ENCODE measurements at regions not wholly inside any gene's neighbourhood (a gene's known extent, or its start where the extent isn't known, plus 50 kb on each side); places are given as distances from the start of the nearest gene placed in this dataset.

DNA sequence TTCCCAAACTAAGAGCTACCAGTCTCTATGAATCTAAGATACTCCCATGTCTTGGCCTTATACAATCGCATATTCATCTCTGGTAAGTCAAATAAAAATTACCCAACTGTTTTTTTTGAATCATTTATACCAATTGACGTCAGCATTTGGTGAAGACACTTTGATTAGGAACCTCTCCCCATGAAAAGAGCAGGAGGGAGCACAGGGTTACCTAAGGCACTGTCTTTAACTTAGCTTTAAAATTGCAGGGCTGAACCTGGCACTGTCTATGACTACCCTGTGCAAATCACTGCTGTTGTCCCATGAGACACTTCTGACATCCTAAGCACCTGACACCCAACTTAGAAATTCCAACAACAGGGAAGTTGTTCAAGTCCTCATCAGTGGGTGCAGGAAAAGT is 586.4 kb downstream of the MAT2B start:
- DNase-seq: no peak
- intact Hi-C loops (cut with DNase I; ENCODE audit: low total_unique reads): no loop called here
- Histone ChIP-seq H3K27me3 (no peaks in the 10 kb centered on the region), H3K27ac (no peak overlapping the region), H3K9me3 (no peaks in the 10 kb centered on the region), H3K4me3 (no peak overlapping the region), H3K36me3 (no peaks in the 10 kb centered on the region), H3K4me1 (no peaks in the 10 kb centered on the region)
- TF ChIP-seq, protein P1, sequence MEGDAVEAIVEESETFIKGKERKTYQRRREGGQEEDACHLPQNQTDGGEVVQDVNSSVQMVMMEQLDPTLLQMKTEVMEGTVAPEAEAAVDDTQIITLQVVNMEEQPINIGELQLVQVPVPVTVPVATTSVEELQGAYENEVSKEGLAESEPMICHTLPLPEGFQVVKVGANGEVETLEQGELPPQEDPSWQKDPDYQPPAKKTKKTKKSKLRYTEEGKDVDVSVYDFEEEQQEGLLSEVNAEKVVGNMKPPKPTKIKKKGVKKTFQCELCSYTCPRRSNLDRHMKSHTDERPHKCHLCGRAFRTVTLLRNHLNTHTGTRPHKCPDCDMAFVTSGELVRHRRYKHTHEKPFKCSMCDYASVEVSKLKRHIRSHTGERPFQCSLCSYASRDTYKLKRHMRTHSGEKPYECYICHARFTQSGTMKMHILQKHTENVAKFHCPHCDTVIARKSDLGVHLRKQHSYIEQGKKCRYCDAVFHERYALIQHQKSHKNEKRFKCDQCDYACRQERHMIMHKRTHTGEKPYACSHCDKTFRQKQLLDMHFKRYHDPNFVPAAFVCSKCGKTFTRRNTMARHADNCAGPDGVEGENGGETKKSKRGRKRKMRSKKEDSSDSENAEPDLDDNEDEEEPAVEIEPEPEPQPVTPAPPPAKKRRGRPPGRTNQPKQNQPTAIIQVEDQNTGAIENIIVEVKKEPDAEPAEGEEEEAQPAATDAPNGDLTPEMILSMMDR (IDR thresholded peaks at IDR 0.05): no peak

DNA sequence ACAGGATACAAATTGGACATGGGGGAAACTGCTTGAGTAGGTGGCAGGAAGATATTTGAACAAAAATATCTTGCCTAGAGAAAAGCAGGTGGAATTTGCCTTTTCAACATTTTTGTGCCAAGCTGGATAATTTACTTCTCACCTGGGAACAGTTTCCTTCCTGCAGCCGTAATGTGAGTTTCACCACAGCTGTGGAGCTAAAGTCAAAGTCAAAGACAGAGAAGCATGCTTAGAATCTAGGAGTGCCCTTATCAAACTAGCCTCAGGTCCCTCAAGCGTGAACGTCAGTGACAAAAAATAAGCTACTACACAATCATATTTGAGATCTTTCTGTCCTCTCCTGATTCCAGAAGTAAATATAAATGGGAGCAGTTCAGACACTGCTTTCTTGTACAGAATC is 588.9 kb downstream of the MAT2B start:
- no peaks in the 10 kb centered on the region for H3K27me3 ChIP-seq
- no peaks in the 10 kb centered on the region for H3K9me3 ChIP-seq
- H3K36me3 ChIP-seq: no peaks in the 10 kb centered on the region
- no peak overlapping the region for H3K4me3 ChIP-seq
- H3K27ac ChIP-seq: no peak overlapping the region
- no peaks in the 10 kb centered on the region for H3K4me1 ChIP-seq
- DNase-seq: no peak
- TF ChIP-seq, protein P1 (IDR thresholded peaks at IDR 0.05): no peak
- intact Hi-C loops (cut with DNase I; ENCODE audit: low total_unique reads): no loop called here

DNA sequence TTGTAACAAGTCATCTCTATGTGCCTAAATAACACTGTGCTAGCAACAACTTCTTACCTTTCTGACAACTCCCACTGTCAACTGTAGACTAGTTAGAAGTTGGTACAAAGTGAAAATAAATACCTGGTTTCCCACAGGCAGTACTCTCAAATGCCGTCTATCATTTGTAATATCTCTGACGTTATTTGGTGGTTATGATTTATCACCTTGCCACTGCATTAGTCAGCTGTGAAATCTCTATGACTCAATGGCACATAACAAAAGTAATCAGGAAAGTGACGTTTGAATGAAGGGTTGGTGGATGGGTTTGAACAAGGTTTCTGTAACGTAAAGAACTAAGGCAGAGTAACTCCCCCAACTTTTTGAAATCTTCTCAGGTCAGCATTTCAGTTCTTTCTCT is 592.3 kb downstream of the MAT2B start:
- Histone ChIP-seq H3K4me3 (no peak overlapping the region), H3K9me3 (no peaks in the 10 kb centered on the region), H3K27me3 (no peaks in the 10 kb centered on the region), H3K27ac (no peak overlapping the region), H3K4me1 (no peaks in the 10 kb centered on the region), H3K36me3 (no peaks in the 10 kb centered on the region)
- TF ChIP-seq, protein P1 (IDR thresholded peaks at IDR 0.05): no peak
- no peak for DNase-seq
- intact Hi-C loops (cut with DNase I; ENCODE audit: low total_unique reads): no loop called here

DNA sequence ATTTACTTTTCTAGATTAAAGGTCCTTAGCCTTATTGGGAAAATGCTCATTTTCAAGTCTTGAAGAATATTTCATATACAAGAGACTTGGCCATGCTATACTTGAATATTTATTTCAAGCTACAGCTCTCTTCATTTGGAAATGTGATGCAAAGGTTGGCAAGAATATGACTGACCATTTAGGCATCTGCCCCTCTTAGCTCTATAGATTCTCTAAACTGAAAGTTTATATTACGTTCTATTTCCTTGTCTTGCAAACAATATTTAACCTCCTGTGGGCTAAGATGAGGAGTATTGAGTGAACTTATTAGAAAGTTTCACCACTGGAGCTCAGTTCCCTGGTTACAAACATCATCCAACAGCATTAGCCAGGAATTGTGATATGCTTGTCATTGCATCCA is 593.1 kb downstream of the MAT2B start:
- no peak overlapping the region for H3K4me3 ChIP-seq
- DNase-seq: no peak
- intact Hi-C loops (cut with DNase I; ENCODE audit: low total_unique reads): no loop called here
- TF ChIP-seq, protein P1 (IDR thresholded peaks at IDR 0.05): no peak
- H3K4me1 ChIP-seq: no peaks in the 10 kb centered on the region
- no peaks in the 10 kb centered on the region for H3K27me3 ChIP-seq
- no peaks in the 10 kb centered on the region for H3K36me3 ChIP-seq
- no peak overlapping the region for H3K27ac ChIP-seq
- no peaks in the 10 kb centered on the region for H3K9me3 ChIP-seq

DNA sequence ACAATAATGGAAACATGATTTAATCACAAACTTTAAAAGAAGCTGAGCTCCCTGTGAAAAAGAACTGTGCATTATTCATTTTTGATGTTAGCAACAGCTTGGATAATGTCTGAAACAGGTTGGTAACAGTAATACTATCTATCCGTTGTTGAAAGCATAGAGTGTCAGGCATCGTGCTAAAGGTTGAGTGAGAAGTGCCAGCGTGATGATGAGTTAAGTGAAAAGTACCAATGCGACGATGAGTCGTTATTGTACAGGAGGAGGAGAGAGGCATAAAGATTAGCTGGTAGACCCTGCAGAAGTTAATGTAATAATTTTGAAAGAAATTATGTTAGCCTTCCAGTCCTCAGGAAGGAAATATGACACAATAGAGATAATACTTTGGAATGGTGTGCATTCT is 593.6 kb downstream of the MAT2B start:
- H3K9me3 ChIP-seq: no peaks in the 10 kb centered on the region
- H3K36me3 ChIP-seq: no peaks in the 10 kb centered on the region
- TF ChIP-seq, protein P1 (IDR thresholded peaks at IDR 0.05): no peak
- H3K27me3 ChIP-seq: no peaks in the 10 kb centered on the region
- no peak overlapping the region for H3K27ac ChIP-seq
- no peak for DNase-seq
- H3K4me1 ChIP-seq: no peaks in the 10 kb centered on the region
- intact Hi-C loops (cut with DNase I; ENCODE audit: low total_unique reads): no loop called here
- no peak overlapping the region for H3K4me3 ChIP-seq

DNA sequence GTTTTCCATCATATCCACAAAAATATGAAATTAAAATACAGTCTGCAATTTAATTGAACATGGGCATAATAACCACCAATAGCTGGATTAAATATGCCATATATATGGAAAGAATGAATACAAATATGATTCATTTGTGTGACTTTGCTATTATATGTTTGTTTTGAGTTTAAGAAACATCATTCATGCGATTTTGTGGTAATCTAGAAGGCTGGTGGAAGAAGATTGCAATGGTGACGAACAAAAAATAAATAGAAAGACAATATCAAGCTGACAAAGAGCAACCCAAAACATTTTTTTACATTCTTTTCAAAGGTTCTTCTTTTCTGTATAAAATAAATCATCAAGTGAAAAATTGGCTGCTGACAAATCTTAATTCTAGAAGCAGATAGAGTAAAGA is 610.0 kb downstream of the MAT2B start:
- H3K4me3 ChIP-seq: no peak overlapping the region
- H3K9me3 ChIP-seq: peaks cover 0 to 4% (median 0%) of the 10 kb centered on the region in 3 donors
- no peaks in the 10 kb centered on the region for H3K27me3 ChIP-seq
- DNase-seq: no peak
- TF ChIP-seq, protein P1 (IDR thresholded peaks at IDR 0.05): no peak
- intact Hi-C loops (cut with DNase I; ENCODE audit: low total_unique reads): no loop called here
- H3K36me3 ChIP-seq: no peaks in the 10 kb centered on the region
- H3K27ac ChIP-seq: no peak overlapping the region
- H3K4me1 ChIP-seq: no peaks in the 10 kb centered on the region

Measured in tibial artery (tissue), 4 donors.